CD4-positive, alpha-beta T cell treated with Interleukin-12 subunit alpha and Interleukin-12 subunit beta, for 1 hour (primary cell): ENCODE measurements at regions not wholly inside any gene's neighbourhood (a gene's known extent, or its start where the extent isn't known, plus 50 kb on each side); places are given as distances from the start of the nearest gene placed in this dataset.
"Not testable (repeated sequence)": the region's sequence is repeated elsewhere in the genome, so short reads cannot be mapped to it uniquely, and the experiment has no call there.

Experiments used
- DNase-seq: peaks from one replicate; pipeline ENCODE4 v3.0.0-alpha.2; 2020

DNA sequence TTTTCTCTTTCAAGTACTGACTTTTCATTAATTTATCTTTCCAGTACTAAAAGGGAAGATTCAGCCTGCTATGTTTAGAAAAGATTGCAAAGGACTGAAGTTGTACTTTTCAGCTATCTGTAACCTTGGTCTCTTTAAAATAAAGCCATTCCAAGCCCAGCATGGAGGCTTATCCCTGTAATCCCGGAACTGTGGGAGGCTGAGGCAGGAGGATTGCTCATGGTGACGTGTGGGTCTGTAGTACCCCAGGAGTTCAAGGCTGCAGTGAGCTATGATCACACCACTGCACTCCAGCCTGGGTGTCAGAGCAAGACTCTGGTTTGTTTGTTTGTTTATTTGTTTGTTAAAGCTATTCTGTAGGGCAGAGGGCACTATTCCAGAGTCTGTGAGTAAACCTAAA lies 50.6 kb upstream of the TMEM170B start:
- no peak for DNase-seq

- no peak for DNase-seq
These were observed 51.1 kb upstream of the TMEM170B start for GRCh38 chr6:11486486-11486885.

DNA sequence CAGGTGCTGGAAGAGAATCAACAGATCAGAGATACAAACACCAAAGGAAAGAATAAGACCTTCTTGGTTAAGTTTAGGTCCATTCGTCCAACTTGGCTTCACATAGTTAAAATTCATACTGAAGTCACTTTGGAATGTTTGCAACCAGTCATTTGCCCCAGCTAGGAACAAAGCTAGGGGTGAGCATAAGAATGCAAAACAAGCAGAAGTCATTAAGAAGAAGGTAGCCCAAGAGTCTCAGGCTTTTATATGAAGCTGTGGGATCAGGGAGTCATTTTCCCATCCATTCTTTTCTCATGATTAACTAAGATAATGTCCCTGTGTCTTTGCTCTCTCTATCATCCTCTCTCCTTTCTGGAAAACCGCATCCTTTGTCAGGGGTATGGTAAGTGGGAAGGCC lies 51.5 kb upstream of the TMEM170B start:
- no peak for DNase-seq

- DNase-seq: no peak
These were observed 52.3 kb upstream of the TMEM170B start for GRCh38 chr6:11485271-11485670.

DNA sequence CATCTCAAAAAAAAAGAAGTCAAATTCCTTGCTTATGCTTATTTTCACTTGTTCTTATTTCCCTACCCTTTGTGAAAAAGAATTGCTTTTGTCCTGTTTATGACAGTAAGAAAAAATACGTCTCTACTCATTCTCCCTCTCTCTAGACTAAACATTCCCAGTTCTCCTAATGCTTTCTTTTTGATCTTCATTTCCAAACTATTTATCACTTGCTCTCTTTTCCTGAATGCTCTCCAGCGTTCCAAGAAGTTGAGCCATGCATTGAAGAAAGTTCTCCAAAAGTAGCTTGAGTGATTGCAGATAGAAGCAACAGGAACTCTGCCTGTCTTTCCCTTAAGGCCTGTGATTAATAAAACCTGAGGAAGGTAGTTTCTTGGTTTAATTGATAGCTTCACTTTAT lies 53.1 kb upstream of the TMEM170B start:
- no peak for DNase-seq

DNA sequence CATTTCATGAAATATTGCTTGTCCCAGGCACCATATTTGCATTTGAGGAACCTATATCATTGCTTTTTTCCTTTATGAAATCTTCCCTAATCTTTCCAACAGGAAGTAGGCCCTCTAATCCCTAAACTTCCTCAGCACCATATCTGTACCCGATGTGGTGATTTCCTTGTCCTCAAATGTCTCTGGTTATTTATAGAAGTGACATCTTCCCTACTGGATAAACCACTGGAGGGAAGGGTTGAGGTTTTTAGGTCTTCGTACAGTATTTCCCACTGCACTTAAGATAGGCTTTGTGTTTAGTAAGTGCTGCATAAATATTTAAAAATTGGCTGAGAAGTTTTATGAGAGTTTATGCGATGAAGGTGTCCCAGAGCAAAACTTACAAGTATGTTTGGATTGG lies 54.9 kb upstream of the TMEM170B start:
- DNase-seq: no peak

GRCh38 chr6:11480541-11480940 lies 57.0 kb upstream of the TMEM170B start:
- no peak for DNase-seq

GRCh38 chr6:11479296-11479695 lies 58.3 kb upstream of the TMEM170B start:
- DNase-seq: no peak

DNA sequence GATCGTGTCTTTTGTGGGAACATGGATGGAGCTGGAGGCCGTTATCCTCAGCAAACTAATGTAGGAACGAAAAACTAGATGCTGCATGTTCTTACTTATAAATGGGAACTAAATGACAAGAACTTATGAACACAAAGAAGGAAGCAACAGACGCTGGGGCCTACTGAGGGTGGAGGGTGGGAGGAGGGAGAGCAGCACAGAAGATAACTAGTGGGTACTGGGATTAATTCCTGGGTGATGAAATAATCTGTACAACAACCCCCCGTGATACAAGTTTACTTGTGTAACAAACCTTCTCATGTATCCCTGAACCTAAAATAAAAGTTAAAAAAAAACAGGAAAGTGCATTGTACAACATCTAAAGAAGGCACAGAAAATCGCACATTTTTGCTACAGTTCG lies 59.0 kb upstream of the TMEM170B start:
- no peak for DNase-seq

DNA sequence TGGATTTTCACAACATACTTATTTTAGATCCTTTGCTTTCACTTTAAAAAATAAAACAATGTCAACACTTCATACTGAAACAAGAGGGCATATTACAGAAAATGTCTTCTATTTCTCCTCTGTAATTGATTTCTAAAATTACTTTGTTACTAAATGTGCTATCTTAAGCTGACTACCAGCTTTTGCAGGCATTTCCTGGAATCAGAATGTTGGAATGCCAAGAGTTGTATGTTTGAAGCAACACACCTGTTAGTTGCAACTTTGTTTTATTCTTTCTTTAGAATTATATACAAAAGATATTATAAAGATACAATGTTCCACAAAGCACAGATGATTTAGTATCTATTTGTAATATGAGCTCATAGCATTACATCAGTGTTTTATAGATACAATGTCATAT lies 62.5 kb upstream of the TMEM170B start:
- DNase-seq: no peak

DNA sequence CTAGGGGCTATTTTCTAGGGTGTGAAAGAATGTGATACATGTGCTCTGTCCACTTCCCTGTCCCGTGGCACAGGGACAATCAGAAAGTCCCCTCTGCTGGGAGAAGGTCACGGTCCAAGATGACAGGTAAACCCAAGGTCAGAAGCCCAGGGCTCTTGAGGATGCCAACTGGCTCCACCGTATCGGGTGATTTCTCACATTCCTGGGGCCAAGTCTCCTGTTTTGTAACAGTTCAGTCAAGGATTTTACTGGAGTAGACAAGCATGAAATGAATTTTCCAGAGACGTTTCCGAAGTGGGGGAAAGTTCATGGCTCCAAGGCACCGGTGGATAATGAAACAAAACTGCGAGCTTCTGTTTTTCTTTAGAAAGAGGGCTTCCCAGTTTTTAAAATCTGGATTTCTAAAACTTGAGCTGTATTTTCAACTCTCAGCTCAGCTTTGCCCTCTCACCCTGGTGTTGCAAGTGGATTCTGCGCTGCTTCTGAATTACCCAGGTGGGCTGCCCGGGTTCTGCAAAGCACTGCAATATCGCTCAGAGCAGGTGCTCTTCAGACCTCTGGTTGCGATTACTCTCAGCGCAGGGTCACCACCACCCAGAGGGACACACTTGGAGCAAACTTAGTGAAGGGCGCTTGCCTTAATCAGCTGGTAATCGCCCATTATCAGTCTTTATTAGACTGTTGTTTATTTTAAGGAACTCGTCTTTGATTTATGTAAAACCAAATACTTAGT lies 64.4 kb upstream of the TMEM170B start:
- DNase-seq: no peak

DNA sequence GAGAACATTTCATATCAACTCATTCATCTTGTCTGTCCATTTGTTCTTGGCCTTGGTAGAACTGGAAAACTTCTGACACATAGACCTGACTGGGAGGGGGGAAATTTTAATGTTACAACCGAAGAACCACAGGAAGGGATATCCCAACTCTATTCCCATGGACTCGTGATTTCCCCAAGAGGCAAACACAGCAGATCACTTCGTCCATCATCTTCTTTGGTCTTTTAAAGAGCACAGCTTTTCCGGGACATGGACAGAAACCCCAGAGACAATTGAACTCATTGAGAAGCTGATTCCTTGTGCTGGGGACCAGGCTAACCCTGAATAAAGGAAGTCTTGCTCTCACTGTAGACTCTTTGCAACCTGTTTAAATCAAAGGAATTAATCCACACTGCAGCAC lies 66.3 kb upstream of the TMEM170B start:
- no peak for DNase-seq

DNA sequence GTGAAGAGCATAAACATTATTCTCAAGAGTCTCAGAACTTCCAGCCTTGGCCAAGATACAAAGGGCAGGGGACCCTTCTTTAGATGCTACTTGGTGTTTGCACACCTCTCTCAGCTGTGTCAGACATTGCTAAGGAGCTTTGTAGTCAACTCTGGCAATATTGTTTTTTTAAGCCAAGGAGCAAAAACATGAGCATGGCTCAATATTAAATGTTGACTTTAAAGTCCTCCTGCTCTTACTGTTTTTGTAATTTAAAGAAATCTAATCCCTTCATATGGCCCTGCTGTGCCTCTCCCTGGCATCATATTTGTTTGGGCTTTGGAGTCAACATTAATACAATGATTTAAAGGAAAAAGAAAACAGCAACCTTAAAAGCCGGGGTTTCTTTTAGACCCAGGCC lies 67.9 kb upstream of the TMEM170B start:
- no peak for DNase-seq

DNA sequence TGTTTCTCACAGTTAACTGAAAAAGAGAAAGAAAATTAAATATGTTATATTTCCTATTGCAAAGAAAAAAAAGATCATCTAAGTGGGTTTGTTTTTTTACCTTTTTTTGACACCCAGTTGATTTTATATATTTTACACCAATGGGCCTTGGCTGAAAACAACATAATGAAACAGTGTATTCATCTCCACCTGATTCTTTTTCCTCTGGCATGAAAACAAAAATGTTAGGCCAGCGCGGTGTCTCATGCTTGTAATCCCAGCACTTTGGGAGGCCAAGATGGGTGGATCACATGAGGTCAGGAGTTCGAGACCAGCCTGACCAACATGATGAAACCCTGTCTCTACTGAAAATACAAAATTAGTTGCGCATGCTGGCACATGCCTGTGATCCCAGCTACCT lies 69.3 kb upstream of the TMEM170B start:
- DNase-seq: not testable (repeated sequence)

- DNase-seq: no peak
These were observed 70.2 kb upstream of the TMEM170B start for GRCh38 chr6:11467364-11467763.

DNA sequence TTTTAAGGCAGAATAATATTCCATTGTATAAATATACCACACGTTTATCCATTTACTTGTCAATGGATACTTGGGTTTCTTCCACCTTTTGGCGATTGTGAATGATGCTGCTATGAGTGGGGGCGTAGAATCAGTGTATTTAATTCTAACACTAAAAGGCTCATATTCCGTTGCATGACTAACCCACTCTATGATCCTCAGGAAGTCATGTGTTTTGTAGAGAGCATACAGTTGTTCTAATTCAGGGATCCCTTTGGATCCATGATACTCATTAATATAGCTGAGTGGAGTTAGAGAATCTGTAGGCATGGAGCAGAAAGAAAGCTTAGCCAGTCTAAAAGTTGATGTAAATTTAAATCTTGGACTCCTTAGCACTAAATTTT lies 74.2 kb upstream of the TMEM170B start:
- no peak for DNase-seq

DNA sequence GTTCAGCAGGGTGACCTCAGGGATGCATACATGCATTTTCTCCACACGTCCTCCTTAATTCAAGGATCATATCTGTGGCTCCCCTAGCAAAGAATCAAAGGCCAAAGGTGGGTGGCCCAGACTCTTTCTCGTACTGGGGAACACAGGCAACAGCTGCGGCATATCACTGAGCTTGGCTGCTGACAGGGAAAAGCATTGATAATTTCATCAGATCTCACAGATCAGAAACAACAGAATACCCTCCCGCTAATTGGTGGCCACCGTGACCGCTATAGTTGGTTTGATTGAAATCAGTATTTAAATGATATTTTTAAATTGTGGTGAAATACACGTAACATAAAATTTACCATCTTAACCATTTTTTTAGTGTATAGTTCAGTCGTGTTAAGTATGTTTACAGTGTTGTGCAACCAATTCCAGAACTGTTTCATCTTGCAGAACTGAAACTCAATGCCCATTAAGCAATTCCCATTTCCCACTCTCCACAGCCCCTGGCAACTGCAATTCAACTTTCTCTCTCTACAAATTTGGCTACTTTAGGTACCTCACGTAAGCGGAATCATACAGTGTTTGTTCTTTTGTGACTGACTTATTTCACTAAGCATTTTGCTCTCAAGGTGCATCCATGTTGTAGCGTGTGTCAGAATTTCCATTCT lies 74.7 kb upstream of the TMEM170B start:
- no peak for DNase-seq

GRCh38 chr6:11460837-11461661 lies 76.5 kb upstream of the TMEM170B start:
- no peak for DNase-seq

- DNase-seq: peak; percentile 9
These were observed 77.4 kb upstream of the TMEM170B start for GRCh38 chr6:11460001-11460668.

GRCh38 chr6:11459079-11459610 lies 78.4 kb upstream of the TMEM170B start:
- DNase-seq: no peak

DNA sequence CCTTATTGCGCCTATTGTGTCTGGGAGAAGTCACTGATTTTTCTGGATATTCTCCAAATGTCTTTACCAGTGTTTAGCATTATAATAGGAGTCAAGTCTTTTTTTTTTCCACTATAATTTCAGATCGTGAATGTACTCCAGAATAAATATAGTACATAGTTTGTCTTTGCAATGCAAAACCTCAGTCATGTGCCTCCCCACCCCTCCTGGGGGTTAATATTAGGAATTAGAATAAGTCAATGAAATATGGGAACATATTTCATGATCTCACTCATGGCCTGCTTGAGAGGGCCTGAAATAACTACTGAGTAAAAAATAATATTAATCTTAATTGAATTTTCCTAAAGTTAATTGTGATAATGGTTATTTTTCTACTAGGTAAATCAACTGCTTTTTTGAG lies 79.0 kb upstream of the TMEM170B start:
- DNase-seq: no peak

- DNase-seq: not testable (repeated sequence)
These were observed 80.1 kb upstream of the TMEM170B start for GRCh38 chr6:11457422-11457821.

- DNase-seq: not testable (repeated sequence)
These were observed 85.4 kb upstream of the TMEM170B start for GRCh38 chr6:11452106-11452505.
